SHP77 treated with DMSO at 0.1 percent for 48 hours (cell line): ENCODE measurements at regions not wholly inside any gene's neighbourhood (a gene's known extent, or its start where the extent isn't known, plus 50 kb on each side); places are given as distances from the start of the nearest gene placed in this dataset.
"Not testable (repeated sequence)": the region's sequence is repeated elsewhere in the genome, so short reads cannot be mapped to it uniquely, and the experiment has no call there.

Experiments used
- DNase-seq: peaks from one replicate; lab custom pipeline; 2025; lab: John Stamatoyannopoulos, UW

DNA sequence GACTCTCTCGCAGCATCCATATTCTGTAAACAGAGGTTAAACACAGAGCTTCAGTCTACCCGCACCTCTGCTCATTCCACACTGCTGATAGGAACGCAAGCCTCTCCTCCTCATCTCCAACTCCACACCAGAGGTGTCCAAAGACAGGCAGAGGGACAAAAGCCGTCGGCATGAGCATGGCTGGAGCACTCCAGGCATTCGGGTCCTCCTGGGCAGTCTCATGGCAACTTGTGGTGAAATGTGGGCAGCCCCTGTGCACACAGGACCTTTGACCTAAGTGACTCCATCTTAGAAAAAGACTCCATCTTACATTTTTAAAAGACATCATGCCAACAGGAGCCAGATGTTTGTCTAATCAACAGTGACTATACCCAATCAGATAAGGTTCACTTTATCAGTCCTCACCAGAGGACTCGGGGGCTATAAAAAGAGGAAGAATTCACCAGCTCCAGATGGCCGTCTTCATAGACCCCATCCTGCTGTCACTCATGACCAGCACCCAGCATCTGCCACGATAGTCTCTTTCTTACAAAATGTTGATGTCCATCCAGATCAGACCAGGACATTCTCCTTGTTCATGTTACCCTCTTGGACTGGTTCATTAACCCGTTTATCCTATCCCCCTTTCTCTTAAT is 304.4 kb downstream of the ANAPC1 start:
- not testable (repeated sequence) for DNase-seq

DNA sequence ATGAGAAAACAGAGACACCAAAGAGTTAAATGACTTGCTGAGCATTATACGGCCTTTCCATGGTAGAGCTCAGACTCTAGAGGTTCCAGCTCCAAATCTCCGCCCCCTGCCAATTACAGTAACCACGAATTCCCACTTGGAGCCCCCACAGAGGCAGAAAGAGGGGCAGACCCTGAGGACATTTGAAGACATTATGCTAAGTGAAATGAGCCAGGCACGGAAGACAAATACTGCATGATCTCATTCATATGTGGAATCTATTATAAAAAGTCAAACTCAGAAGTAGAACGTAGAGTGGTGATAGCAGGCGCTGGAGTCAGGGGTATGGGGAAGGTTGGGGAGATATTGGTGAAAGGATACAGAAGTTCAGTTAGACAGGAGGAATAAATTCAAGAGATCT is 303.4 kb downstream of the ANAPC1 start:
- DNase-seq, result not testable (repeated sequence)

DNA sequence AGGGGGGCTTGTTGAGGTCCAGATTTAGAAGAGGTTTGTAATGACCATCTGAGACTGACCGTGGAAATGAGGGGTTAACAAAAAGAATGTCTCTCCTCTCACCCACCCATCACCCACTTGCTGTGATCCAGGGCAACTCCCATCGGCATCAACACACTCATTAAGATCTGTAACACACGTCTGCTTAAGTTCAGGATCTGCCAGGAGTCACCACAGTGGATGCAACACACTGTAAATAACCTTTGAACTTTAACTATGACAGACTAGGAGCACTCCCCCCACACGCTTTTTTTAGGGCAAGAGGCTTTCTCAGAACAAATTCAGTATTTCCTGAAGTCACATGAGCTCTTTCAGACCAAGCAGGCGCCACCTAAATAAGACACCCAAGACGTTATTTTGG is 301.9 kb downstream of the ANAPC1 start:
- not testable (repeated sequence) for DNase-seq

DNA sequence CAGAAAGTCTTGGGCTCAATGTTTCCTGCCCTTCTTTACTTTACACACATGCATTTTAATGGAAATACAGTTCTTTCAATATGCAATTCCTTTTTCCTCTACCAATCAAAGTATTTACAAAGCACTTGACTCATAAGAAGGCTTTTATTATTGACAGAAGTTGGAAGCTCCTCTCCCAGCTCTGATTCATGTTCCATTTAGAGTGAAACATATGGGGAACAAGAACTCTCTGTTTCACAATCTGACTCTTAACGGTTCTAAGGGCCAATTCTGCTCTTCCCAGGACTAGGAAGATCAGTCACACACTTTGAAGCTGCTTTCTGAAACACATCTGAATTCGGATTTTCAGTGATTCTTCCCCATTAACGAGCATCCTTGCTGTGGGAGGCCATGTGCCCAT is 300.5 kb downstream of the ANAPC1 start:
- not testable (repeated sequence) for DNase-seq

DNA sequence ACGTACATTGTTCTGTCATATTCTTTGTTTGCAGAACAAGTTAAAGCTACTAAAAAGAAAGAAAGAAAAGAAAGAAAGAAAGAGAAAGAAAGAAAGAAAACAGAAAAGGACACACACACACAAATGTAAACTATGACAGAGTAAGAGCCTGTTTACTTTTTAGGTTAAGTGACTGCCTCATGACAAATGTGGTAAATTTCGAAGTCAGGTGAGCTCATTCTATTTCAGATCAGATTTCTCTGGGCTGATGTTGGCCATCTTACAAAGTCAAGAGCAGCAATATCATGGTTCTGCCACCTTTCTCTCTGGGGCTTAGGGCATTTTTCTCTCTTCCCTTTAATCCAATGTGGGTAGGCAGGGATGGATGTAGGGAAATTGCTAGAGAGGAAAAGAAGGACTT is 299.5 kb downstream of the ANAPC1 start:
- DNase-seq, result not testable (repeated sequence)

DNA sequence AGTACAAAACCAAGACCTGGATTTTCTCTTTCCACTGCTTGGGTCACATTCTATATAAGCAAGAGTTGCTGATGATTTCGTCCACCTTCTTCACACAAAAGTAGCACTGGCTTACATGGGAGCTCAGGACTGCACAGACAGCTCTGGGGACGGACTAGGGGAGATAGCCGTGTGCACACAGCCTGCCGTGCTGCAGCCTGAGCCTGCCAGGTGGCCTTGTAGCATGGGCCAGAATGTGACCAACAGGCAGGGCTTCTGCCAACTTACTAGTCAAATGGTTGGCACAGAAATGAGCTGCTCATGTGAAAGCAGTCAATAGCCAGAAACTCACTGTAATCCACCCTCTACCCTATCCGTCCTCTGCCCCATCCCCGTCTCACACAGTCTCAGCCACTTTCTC is 299.0 kb downstream of the ANAPC1 start:
- not testable (repeated sequence) for DNase-seq

DNA sequence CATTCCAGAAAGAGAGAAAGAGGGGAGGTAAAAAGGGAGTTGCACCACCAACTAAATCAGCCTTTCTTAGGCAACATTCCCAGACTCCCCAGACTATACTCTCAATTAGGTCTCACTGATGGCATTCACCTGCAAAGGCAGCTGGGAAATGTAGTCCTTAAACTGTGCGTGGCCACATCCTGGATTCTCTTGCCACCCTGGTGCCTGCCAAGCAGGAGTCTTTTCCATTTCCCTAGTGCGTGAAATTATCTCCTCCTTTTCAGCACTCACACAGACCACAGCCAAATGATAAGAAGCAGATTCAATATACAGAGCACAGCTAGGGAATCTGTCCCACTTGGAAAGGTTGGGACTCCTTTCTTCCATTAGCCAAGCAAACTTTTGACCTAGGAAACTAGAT is 298.0 kb downstream of the ANAPC1 start:
- DNase-seq, result not testable (repeated sequence)

DNA sequence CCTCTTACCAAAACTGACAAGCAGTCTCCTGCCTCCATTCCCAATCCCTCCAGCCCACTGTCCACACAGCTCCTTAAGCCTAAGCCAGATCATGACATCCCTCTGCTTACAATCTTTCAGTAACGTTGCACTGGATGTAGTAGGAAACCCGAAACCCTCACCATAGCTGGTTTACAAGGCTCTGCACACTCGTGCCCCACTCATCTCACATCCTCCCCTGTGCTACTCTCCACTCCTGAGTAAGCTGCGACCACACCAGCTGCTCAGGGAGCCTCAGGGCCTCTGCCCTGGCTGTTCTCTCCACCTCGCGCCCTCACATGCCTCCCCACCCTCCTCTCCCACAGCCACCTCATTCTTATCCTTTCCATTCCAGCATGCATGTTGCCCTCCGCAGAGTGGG is 288.9 kb downstream of the ANAPC1 start:
- not testable (repeated sequence) for DNase-seq

DNA sequence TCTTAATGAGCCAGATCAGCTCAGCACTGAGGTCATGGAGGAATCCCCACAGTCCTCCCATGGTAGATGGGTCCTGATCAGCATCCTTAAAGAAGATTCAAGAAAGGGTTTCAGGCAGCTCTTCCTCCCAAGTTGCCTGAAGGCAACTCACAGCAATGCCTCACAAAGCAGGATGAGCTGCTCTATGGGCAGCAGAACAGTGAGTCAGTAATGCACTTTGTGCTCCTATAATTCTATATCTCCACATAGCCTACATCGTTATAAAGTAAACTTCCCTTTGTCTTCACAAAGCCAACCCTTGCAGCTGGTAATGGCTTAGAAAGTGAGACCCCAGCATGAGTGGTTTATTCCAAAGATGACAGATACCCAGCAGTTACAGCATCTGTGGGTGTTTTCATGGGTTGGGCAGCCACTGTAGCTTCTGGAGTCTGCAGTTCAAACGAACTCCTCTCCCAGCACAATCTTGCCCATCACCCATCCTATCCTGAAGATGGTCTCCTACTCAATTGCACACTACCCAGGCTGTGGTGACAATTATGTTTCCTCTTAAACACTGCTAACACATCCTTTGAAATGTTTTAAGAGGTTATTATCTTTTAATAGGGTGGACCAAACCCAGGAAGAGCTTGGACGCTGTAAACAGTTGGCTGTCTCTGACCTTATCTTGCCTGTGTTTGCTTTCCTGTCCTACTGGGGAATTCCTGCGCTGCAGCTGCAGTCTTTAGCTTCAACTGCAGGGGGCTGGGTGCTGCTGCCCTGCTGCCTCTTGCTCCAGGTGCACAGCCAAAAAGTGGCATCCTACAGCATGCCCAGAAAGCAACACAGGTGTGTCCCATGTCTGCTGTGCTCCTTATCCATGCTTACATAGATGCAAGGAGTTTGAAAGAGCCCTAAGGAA is 286.9 kb downstream of the ANAPC1 start:
- DNase-seq, result not testable (repeated sequence)

DNA sequence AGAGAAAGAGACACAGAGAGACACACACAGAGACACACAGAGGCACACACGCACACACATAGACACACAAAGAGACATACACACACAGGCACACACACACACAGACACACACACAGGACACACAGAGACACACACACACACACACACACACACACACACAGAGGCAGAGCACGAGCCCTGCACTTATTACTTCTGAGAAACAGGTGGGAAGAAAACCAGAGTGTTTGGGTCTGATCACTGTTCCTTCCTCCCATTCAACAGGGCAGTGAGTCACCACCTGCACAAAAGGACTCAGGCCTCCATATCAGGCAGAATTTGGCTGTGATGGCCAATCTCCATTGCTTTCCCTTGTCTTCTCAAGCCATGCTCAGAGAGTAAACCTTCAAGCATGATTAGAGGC is 285.0 kb downstream of the ANAPC1 start:
- DNase-seq, result not testable (repeated sequence)

DNA sequence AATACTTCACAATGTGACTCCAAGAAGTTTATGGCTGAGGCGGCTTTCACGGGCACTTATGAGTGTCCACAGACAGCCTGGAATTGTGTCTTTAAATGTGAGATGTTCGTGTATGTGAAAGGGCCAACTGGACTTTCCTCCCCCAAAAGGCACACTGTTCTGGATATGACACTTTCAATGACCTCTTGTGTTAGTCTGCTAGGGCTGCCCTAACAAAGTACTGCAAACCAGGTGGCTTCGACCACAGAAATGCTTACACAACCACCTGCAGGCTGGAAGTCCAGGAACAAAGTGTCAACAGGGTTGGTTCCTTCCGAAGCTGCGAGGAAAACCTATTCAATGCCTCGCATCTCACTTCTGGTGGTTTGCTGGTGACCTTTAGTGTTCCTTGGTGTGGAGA is 281.7 kb downstream of the ANAPC1 start:
- not testable (repeated sequence) for DNase-seq

DNA sequence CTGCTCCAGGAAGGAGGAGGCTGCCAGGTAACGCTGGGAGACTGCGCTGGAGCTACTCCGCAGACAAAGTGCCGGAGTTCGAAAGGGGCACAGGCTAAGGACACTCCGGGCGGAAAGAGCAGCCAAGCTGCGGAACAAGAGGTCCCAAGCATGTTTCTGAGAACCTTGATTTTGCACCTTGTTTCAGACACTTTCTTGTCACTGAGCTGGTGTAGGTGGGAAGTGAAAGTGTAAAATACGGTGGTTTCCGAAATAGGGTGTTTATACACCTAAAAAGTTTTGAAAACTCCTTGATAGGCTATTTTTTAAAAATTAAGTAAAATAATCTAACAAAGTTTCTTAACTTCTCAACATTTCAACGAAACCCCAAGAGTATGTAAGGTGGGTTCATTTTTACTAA is 278.2 kb downstream of the ANAPC1 start:
- not testable (repeated sequence) for DNase-seq

DNA sequence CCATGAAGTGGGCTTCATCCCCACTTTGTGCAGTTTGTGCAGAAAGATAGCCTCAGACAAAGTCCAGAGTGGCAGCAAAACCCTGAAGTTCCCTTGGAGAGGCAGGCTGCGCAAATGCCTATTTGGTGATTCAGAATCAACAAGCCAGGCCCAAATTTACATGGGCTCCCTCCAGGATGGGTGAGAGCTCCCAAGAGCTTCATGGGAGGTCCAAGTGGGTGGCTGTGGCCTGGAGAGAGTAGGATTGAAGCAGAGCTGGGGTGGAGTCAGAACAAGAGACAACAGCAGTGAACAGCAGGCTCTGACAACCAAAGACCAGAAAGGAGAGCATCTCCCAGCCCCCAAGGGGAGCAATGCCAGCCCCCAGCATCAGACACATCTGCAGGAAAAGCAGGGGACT is 277.4 kb downstream of the ANAPC1 start:
- DNase-seq, result not testable (repeated sequence)

DNA sequence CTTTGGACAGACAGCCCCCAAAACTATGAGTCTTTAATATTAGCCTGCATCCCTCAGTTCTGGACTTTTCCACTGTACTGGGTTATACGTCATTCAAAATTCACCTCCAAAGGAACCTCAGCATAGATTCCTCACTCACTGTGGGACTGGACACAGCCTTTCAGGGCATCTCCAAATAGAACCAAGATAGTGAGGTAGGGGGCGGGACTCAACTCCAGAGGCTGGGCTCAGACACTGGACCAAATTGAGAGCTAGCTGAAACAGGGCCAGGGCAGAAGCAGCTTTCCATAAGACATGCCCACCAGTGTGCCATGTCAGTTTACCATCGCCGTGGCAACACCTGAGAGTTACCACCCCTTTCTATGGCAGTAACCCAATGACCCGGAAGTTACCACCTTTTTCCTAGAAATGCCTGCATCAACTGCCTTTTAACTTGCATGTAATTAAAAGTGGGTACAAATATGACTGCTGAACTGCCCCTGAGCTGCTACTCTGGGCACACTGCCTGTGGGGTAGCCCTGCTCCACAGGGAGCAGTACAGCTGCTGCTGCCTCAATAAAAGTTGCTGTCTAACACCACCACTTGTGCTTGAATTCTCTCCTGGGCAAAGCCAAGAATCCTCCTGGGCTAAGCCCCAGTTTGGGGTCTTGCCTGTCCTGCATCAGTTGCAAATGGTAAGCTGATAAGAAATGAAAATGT is 274.7 kb downstream of the ANAPC1 start:
- DNase-seq, result not testable (repeated sequence)

DNA sequence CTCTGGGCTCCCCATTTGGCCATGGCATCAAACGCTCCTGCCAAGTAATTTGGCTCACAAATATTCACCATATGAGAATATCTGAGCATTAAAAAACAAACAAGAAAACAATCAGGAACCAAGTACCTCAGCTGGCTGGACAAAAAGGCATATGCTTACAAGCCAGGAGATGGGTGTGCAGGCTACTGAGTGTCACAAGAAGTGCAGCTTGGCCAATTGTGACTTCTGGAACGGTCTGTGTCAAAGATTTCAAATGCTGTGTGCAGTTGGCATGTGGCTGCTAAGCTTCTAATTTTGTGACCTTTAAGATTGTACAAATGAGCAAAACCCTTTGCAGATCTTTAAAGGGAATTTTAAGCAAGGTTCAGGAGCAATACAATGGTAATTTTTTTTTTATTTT is 274.0 kb downstream of the ANAPC1 start:
- not testable (repeated sequence) for DNase-seq

DNA sequence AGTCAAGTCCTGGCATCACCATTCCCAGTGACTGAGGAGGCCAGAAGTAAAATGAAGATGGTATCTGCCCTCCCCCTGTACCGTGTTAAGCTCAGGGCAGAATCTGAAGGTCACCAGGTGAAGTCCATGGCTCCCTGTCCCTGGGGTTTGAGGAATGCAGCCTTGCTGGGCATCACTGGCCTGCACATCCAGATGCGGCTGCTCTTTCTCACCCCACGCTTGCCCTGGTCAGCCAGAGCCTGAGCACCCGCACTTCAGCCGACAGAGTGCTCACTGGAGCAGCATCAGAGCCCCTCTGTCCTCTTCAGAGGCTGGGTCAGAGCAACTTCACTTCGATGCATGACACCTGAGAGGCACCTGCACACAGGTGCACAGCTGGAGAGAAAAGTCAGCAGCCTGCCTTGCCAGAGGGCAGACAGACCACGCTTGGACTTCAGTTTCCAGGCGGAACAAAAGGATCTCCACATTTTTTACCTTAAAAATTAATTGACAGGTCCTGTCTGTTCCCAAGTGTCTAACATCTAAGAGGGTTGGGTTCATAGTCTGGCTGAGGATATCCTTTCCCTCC is 267.3 kb downstream of the ANAPC1 start:
- no peak for DNase-seq

DNA sequence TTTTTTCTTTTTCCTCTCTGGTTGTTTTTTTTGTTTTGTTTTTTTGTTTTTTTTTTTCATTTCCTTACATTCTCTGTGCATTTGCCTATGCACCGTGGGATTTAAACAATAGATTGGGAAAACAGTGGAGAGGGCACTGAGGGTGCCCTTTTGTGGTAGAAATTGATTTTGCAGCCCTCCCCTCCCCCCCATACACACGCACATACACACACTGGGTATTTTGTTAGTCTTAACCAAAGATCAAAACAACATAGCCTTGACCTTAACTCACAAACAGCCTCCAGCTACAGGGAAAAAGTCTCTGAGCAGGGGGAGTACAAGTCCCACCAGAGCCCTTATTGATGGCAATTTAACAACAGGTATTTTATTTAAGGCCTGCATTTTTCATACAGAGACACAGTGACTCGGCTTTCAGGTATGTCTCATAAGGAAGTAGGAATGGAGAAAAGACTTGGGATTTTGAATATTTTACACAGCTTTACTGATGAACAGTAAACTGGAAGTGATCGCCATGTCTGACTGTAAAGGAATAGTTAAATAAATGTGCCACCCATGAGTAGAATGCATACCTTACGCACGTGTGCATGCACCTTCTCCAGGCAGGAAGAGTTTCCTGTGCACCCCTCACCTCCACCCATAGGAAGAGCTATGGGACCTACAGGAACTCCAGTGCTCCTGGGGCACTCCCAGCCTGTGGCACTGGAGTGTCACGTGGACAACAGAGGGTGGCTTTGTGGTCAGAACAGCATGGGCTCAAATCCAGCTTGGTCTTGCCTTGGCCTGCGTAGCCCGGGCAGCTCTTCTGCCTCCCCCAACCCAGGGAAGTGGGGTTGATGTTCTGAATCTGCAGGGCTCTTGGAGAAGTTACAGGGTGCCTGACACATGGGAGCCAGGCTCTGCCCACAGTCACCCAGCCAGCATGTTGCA is 266.4 kb downstream of the ANAPC1 start:
- DNase-seq, result no peak

DNA sequence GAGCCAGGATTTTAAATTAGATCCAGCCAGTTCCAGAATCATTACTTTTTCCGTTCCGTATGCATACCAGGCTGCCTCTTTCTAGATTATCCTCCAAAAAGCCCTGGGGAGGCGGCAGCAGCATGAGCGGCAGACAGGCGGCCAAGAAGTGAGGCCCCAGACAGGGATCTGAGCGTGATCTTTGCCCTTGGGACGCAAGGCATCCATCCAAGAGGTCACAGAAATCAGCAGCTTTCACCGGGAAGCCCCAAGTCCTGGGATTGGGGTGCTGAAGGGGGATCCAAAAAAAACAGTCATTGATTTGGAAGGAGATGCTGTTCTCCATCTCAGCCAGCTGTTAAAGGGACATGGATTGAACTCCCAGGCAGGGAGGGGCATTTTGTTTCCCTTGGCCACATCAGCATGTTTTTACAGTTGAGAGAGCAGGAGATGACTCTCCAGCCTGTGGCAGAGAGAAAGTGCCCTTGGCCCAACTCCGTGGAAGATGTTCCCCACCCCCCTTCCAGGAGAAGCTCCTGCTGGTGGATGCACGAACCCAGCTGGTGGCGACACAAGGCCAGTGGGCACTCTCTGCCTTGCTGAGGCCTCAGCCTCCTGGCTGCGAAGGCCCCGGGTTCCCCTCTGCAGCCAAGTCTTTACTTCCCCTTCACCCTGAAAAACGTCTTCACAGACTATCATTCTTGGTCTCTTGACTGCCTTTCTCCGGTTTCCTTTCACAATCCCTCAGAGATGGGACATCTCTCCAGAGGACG is 265.6 kb downstream of the ANAPC1 start:
- no peak for DNase-seq

DNA sequence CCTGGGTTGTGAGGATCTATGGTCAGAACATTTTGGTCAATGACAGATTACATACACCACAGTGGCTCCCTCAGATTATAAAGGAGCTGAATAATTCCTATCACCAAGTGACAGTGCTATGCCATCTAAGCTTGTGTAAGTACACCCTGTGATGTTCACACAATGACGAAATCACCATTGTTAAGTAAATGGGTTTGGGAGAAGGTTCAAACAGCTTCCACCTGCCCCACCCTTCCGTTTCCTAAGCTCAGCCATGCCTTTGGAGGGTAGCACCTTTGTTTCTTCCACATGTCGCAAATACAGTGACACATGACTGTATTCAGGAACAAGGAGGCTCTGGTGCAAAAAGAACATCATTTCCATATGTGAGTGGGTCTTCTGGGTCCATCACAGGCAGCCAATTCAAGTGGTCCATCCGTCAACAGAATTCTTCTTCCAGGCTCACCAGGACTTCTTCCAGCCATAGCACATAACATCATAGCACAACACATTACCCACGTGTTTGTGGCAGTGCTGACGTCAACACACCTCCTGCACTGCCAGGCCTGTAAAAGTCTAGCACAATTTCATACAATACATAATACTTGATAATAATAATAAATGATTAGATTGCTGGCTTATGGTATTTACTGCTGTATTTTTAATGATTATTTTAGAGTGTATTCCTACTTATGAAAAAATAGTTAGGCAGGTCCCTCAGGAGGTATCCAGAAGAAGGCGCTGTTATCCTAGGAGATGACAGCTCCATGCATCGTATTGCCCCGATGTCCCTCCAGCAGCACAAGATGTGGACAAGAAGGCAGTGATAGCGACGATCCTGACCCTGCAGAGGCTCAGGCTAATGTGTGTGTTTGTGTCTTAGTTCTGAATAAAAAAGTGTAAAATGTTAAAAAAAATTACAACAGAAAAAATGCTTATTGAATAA is 264.8 kb downstream of the ANAPC1 start:
- DNase-seq, result no peak
